Fibroblast of mammary gland (primary cell): ENCODE measurements at regions not wholly inside any gene's neighbourhood (a gene's known extent, or its start where the extent isn't known, plus 50 kb on each side); places are given as distances from the start of the nearest gene placed in this dataset.

ENCODE experiments used
- DNase-seq: peaks from one replicate; pipeline ENCODE4 v3.0.0-alpha.2; 2010; ENCODE audit warnings: low read depth
- H3K4me3 ChIP-seq: 2 replicates; pipeline ENCODE4 v1.5.1; 2011; ENCODE audit warnings: low read depth, mild to moderate bottlenecking, low read length, moderate library complexity; ENCODE audit not compliant: control insufficient read depth
- TF ChIP-seq, protein P1 (sequence below): conservative IDR thresholded peaks from 2 replicates; pipeline ENCODE4 v1.5.1; 2011; ENCODE audit warnings: low read depth, low read length, inconsistent platforms; ENCODE audit not compliant: control insufficient read depth, insufficient read depth

GRCh38 chr5:130992621-130993020 is 172.4 kb downstream of the HINT1 start:
- H3K4me3 ChIP-seq: no peak overlapping the region
- TF ChIP-seq, protein P1, sequence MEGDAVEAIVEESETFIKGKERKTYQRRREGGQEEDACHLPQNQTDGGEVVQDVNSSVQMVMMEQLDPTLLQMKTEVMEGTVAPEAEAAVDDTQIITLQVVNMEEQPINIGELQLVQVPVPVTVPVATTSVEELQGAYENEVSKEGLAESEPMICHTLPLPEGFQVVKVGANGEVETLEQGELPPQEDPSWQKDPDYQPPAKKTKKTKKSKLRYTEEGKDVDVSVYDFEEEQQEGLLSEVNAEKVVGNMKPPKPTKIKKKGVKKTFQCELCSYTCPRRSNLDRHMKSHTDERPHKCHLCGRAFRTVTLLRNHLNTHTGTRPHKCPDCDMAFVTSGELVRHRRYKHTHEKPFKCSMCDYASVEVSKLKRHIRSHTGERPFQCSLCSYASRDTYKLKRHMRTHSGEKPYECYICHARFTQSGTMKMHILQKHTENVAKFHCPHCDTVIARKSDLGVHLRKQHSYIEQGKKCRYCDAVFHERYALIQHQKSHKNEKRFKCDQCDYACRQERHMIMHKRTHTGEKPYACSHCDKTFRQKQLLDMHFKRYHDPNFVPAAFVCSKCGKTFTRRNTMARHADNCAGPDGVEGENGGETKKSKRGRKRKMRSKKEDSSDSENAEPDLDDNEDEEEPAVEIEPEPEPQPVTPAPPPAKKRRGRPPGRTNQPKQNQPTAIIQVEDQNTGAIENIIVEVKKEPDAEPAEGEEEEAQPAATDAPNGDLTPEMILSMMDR: no peak
- peak; percentile 60 for DNase-seq

DNA sequence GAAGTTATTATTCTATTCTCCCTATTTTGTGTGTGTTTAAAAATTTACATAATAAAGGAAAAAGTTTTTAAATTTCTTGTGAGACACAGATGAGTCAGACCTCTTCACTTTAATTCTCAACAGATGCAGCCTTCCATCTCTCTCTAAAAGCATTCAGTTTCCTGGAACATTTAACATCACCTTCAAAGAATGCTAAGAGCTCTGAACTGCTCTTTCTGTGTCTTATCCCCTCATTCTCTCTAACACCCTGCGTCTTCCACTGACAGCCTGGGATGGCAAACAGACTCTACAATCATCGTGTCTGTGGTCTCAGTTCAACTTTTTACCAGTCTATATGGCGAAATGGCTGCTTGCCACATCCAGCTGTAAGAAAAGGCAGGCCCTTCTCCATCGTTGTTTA is 173.0 kb downstream of the HINT1 start:
- TF ChIP-seq, protein P1: no peak
- DNase-seq: peak; percentile 91
- H3K4me3 ChIP-seq: no peak overlapping the region

DNA sequence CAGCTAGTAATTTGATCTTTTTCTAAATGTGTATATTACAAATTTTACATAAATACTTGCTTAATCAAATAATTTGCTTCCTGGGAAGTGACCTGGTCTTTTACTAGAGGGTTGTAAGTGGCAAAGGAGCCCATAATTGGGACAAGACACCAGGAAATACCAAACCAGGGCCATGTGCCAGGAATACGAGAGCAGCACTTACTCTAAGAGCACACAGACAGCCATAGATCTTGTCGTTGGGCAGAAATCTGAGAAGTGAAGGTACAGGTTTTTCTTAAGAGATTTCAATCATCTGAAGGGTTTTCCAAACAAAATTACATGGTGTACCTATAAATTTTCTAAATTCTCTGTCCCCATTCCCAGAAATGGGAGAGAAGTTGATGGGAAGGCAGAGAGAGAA is 179.3 kb downstream of the HINT1 start:
- H3K4me3 ChIP-seq: no peak overlapping the region
- TF ChIP-seq, protein P1: no peak
- DNase-seq: no peak

DNA sequence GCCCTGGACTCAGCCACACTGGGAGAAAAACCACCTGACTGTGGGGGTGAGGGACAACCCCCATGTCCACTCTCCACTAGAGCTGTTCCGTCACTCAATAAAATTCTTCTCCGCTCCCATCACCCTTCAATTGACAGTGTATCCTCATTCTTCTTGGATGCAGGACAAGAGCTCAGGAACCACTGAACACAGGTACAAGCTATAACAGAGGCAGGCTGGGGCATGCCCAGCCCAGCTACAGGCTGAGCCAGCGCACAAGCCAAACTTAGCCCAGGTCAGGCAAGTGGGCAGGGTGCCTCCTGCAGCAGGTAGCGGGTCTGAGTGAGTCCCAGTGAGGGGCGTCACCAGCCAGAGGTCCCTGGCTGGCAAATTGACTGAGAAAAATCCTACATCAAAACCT is 183.4 kb downstream of the HINT1 start:
- H3K4me3 ChIP-seq: no peak overlapping the region
- TF ChIP-seq, protein P1: no peak
- DNase-seq: no peak

DNA sequence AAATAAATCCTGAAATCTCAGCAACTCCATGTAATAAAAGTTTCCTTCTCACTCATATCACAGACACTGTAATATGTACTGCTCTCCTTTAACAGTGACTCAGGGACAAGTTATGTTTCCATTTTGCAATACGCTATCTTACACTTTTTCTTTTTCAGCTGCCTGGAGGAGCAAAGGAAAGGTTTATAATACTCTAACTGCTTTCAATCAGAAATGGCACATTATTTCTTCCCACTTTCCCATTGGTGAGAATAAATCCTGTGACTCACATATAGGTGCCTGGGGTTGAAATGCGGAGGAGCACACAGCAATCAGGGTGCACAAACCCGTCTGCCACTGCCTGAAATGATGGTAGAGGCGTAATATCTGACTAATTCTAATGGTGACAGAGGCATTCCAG is 186.6 kb downstream of the HINT1 start:
- no peak overlapping the region for H3K4me3 ChIP-seq
- DNase-seq: peak; percentile 46
- TF ChIP-seq, protein P1: no peak

GRCh38 chr5:130976493-130976892 is 188.6 kb downstream of the HINT1 start:
- H3K4me3 ChIP-seq: no peak overlapping the region
- DNase-seq: no peak
- TF ChIP-seq, protein P1: no peak

GRCh38 chr5:130975847-130976246 is 189.2 kb downstream of the HINT1 start:
- DNase-seq: no peak
- no peak overlapping the region for H3K4me3 ChIP-seq
- TF ChIP-seq, protein P1: no peak
